Right atrium auricular region (tissue), 2 donors: ENCODE measurements at regions not wholly inside any gene's neighbourhood (a gene's known extent, or its start where the extent isn't known, plus 50 kb on each side); places are given as distances from the start of the nearest gene placed in this dataset.

Experiments
- DNase-seq: peaks from one replicate; pipeline ENCODE4 v3.0.0-alpha.2; 2019; ENCODE audit warnings: low spot score
- H3K27ac ChIP-seq, 2 donors: fragments of 200-600 bp; sonication (generic); 1 replicate in 1 of 2; 2 replicates in 1 of 2; pipeline ENCODE4 v1.5.1; 2016 to 2019
- H3K27me3 ChIP-seq, 2 donors: fragments of 200-600 bp; sonication (generic); one replicate each; pipeline versions ENCODE4 v1.5.1 to v1.6.0; 2017 to 2019
- H3K36me3 ChIP-seq: fragments of 200-600 bp; sonication (generic); one replicate; pipeline ENCODE4 v1.5.1; 2016
- H3K4me1 ChIP-seq, 2 donors: fragments of 200-600 bp; sonication (generic); one replicate each; pipeline versions ENCODE4 v1.5.1 to v1.6.0; 2017 to 2019
- H3K4me3 ChIP-seq, 2 donors: fragments of 200-600 bp; sonication (generic); 1 replicate in 1 of 2; 2 replicates in 1 of 2; pipeline ENCODE4 v1.5.1; 2017 to 2019; ENCODE audit warnings: mild to moderate bottlenecking in 1 of 2, moderate library complexity in 1 of 2
- H3K9me3 ChIP-seq, 2 donors: fragments of 200-600 bp; sonication (generic); one replicate each; pipeline ENCODE4 v1.5.1; 2019
- CTCF ChIP-seq, 2 donors: fragments of 200-600 bp; sonication (generic); IDR thresholded peaks; one replicate each; pipeline ENCODE4 v1.5.1; 2019; ENCODE audit warnings: antibody characterized with exemption in 2 of 2

GRCh38 chr7:13411151-13411550 lies 578.3 kb downstream of the ETV1 start:
- Histone ChIP-seq H3K4me3 (no peak overlapping the region), H3K36me3 (no peaks in the 10 kb centered on the region), H3K9me3 (no peaks in the 10 kb centered on the region), H3K27me3 (no peaks in the 10 kb centered on the region), H3K4me1 (no peaks in the 10 kb centered on the region), H3K27ac (no peak overlapping the region)
- TF ChIP-seq CTCF (IDR thresholded peaks at IDR 0.05) = no peak
- DNase-seq = no peak

GRCh38 chr7:13411636-13412035 lies 577.8 kb downstream of the ETV1 start:
- H3K4me3 ChIP-seq = no peak overlapping the region
- no peaks in the 10 kb centered on the region for H3K9me3 ChIP-seq
- no peaks in the 10 kb centered on the region for H3K36me3 ChIP-seq
- no peak for DNase-seq
- TF ChIP-seq CTCF (IDR thresholded peaks at IDR 0.05) = no peak
- no peaks in the 10 kb centered on the region for H3K4me1 ChIP-seq
- H3K27me3 ChIP-seq = no peaks in the 10 kb centered on the region
- no peak overlapping the region for H3K27ac ChIP-seq

- H3K9me3 ChIP-seq = peaks cover 0 to 13% of the 10 kb centered on the region in 2 donors
- H3K27ac ChIP-seq = no peak overlapping the region
- no peak for TF ChIP-seq CTCF (IDR thresholded peaks at IDR 0.05)
- no peak overlapping the region for H3K4me3 ChIP-seq
- no peaks in the 10 kb centered on the region for H3K36me3 ChIP-seq
- no peak for DNase-seq
- H3K4me1 ChIP-seq = no peaks in the 10 kb centered on the region
- no peaks in the 10 kb centered on the region for H3K27me3 ChIP-seq
These were observed 575.3 kb downstream of the ETV1 start for GRCh38 chr7:13414181-13414580.

GRCh38 chr7:13414661-13415107 lies 574.8 kb downstream of the ETV1 start:
- Histone ChIP-seq H3K4me3 (no peak overlapping the region), H3K36me3 (no peaks in the 10 kb centered on the region), H3K9me3 (peaks cover 0 to 15% of the 10 kb centered on the region in 2 donors), H3K4me1 (no peaks in the 10 kb centered on the region), H3K27me3 (no peaks in the 10 kb centered on the region), H3K27ac (no peak overlapping the region)
- no peak for DNase-seq
- TF ChIP-seq CTCF (IDR thresholded peaks at IDR 0.05) = no peak

- no peak for TF ChIP-seq CTCF (IDR thresholded peaks at IDR 0.05)
- no peaks in the 10 kb centered on the region for H3K4me1 ChIP-seq
- no peak overlapping the region for H3K4me3 ChIP-seq
- H3K27me3 ChIP-seq = no peaks in the 10 kb centered on the region
- no peak for DNase-seq
- H3K36me3 ChIP-seq = no peaks in the 10 kb centered on the region
- peaks cover 0 to 15% of the 10 kb centered on the region in 2 donors for H3K9me3 ChIP-seq
- no peak overlapping the region for H3K27ac ChIP-seq
These were observed 573.4 kb downstream of the ETV1 start for GRCh38 chr7:13416071-13416470.

- Histone ChIP-seq H3K27me3 (no peaks in the 10 kb centered on the region), H3K4me1 (no peaks in the 10 kb centered on the region), H3K36me3 (no peaks in the 10 kb centered on the region), H3K9me3 (peaks cover 0 to 15% of the 10 kb centered on the region in 2 donors), H3K27ac (no peak overlapping the region), H3K4me3 (no peak overlapping the region)
- DNase-seq = no peak
- no peak for TF ChIP-seq CTCF (IDR thresholded peaks at IDR 0.05)
These were observed 572.9 kb downstream of the ETV1 start for GRCh38 chr7:13416544-13416943.
